ENCODE measurements at regions not wholly inside any gene's neighbourhood (a gene's known extent, or its start where the extent isn't known, plus 50 kb on each side); places are given as distances from the start of the nearest gene placed in this dataset.

- TF ChIP-seq POLR2AphosphoS5 (IDR thresholded peaks at IDR 0.05): no peak
- no peak for TF ChIP-seq CTCF (IDR thresholded peaks at IDR 0.05)
- TF ChIP-seq POLR2A (IDR thresholded peaks at IDR 0.05): no peak
- no peak for TF ChIP-seq EP300 (IDR thresholded peaks at IDR 0.05)
These were observed 60.3 kb upstream of the ZNF81 start for GRCh38 chrX:47776292-47777006.
